ENCODE measurements at regions not wholly inside any gene's neighbourhood (a gene's known extent, or its start where the extent isn't known, plus 50 kb on each side); places are given as distances from the start of the nearest gene placed in this dataset.

- Histone ChIP-seq H3K27me3 (ENCODE audit: control insufficient read depth in 1 of 2, insufficient read depth in 2 of 2, low read length in 2 of 2) (peaks cover 5 to 7% of the 10 kb centered on the region in 2 experiments), H3K36me3 (ENCODE audit: insufficient read depth, low read length) (no peaks in the 10 kb centered on the region), H3K4me1 (ENCODE audit: insufficient read depth, low read length) (no peaks in the 10 kb centered on the region), H3K27ac (ENCODE audit: low read depth in 1 of 2, low read length in 2 of 2) (no peak overlapping the region), H3K9me3 (ENCODE audit: control insufficient read depth in 1 of 2, insufficient read depth in 1 of 2, low read length in 2 of 2) (no peaks in the 10 kb centered on the region), H3K4me3 (ENCODE audit: low read length) (no peak overlapping the region)
- TF ChIP-seq, protein P1, sequence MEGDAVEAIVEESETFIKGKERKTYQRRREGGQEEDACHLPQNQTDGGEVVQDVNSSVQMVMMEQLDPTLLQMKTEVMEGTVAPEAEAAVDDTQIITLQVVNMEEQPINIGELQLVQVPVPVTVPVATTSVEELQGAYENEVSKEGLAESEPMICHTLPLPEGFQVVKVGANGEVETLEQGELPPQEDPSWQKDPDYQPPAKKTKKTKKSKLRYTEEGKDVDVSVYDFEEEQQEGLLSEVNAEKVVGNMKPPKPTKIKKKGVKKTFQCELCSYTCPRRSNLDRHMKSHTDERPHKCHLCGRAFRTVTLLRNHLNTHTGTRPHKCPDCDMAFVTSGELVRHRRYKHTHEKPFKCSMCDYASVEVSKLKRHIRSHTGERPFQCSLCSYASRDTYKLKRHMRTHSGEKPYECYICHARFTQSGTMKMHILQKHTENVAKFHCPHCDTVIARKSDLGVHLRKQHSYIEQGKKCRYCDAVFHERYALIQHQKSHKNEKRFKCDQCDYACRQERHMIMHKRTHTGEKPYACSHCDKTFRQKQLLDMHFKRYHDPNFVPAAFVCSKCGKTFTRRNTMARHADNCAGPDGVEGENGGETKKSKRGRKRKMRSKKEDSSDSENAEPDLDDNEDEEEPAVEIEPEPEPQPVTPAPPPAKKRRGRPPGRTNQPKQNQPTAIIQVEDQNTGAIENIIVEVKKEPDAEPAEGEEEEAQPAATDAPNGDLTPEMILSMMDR (IDR thresholded peaks at IDR 0.05): no peak
- Mint-ChIP-seq H3K27me3 (peaks cover 34% of the 10 kb centered on the region), H3K4me1 (ENCODE audit: low read depth) (no peaks in the 10 kb centered on the region), H3K4me3 (no peak overlapping the region), H3K36me3 (ENCODE audit: low read depth) (no peaks in the 10 kb centered on the region), H3K27ac (no peak overlapping the region), H3K9me3 (no peaks in the 10 kb centered on the region)
- ChIA-PET POLR2A (no interaction called here), CTCF (no interaction called here)
- no peak for ATAC-seq (ENCODE audit: poor library complexity)
- no peak for DNase-seq
- intact Hi-C loops (cut with DNase I, micrococcal nuclease): no loop called here
Observed at GRCh38 chr3:137082763-137083162, 125.0 kb downstream of the IL20RB start.

DNA sequence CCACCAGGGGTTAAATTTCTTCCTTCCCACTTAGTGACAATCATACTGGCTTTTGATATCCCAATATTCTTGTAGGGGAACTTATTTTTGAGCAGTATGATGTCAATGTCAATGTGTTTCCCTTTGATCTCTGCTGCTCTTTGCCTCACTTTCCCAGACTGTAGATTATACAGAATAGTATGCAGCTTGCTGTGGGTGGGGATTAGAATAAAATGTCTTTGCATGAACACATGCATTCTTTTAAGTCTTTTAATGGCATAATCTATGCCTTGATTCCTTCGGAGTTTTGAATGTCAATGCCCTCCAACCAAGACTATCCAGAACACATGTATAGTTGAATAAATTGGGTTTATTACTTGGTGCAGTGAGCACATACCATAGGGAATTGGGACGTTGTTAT, 125.5 kb downstream of the IL20RB start:
- no peak overlapping the region for H3K27ac ChIP-seq (ENCODE audit: low read depth in 1 of 2, low read length in 2 of 2)
- peaks cover 28% of the 10 kb centered on the region for H3K27me3 Mint-ChIP-seq
- no peak overlapping the region for H3K4me3 ChIP-seq (ENCODE audit: low read length)
- no peak for ATAC-seq (ENCODE audit: poor library complexity)
- H3K4me3 Mint-ChIP-seq: no peak overlapping the region
- peaks cover 5 to 7% of the 10 kb centered on the region in 2 experiments for H3K27me3 ChIP-seq (ENCODE audit: control insufficient read depth in 1 of 2, insufficient read depth in 2 of 2, low read length in 2 of 2)
- H3K9me3 ChIP-seq (ENCODE audit: control insufficient read depth in 1 of 2, insufficient read depth in 1 of 2, low read length in 2 of 2): no peaks in the 10 kb centered on the region
- intact Hi-C loops (cut with DNase I, micrococcal nuclease): no loop called here
- H3K4me1 ChIP-seq (ENCODE audit: insufficient read depth, low read length): no peaks in the 10 kb centered on the region
- H3K4me1 Mint-ChIP-seq (ENCODE audit: low read depth): no peaks in the 10 kb centered on the region
- TF ChIP-seq, protein P1 (IDR thresholded peaks at IDR 0.05): no peak
- no peak overlapping the region for H3K27ac Mint-ChIP-seq
- no peaks in the 10 kb centered on the region for H3K36me3 ChIP-seq (ENCODE audit: insufficient read depth, low read length)
- ChIA-PET CTCF (interaction anchor here (0.6 kb wide), 1 partner anchor 546 kb away, joined by 3 read pairs; no protein-coding TSS in a partner anchor), POLR2A (no interaction called here)
- no peak for DNase-seq
- H3K9me3 Mint-ChIP-seq: no peaks in the 10 kb centered on the region
- H3K36me3 Mint-ChIP-seq (ENCODE audit: low read depth): no peaks in the 10 kb centered on the region

DNA sequence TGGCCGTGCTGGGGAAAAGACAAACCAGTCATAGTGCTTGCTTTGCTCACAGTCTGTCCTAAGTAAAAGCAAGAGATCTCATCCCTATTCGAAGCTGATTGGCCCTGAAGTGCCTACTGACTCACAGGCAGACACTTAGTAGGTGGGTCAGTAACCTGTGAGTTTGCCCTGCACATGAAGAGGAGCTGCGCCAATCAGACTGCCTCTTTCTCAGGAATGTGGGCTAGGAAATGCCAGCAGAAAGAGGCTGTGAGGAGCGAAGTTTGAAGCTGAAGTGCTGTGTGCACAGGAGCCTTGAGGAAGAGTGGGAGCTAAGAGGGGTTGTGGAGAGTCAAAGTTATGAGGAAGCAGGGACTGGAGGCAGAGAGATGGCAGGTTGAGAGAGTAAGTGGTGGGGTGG, 126.8 kb downstream of the IL20RB start:
- no peak overlapping the region for H3K4me3 Mint-ChIP-seq
- H3K27ac Mint-ChIP-seq: no peak overlapping the region
- intact Hi-C loops (cut with DNase I, micrococcal nuclease): no loop called here
- H3K4me3 ChIP-seq (ENCODE audit: low read length): no peak overlapping the region
- DNase-seq: no peak
- H3K9me3 Mint-ChIP-seq: no peaks in the 10 kb centered on the region
- H3K4me1 Mint-ChIP-seq (ENCODE audit: low read depth): no peaks in the 10 kb centered on the region
- no peaks in the 10 kb centered on the region for H3K9me3 ChIP-seq (ENCODE audit: control insufficient read depth in 1 of 2, insufficient read depth in 1 of 2, low read length in 2 of 2)
- H3K36me3 Mint-ChIP-seq (ENCODE audit: low read depth): no peaks in the 10 kb centered on the region
- POLR2A ChIA-PET: no interaction called here
- H3K27ac ChIP-seq (ENCODE audit: low read depth in 1 of 2, low read length in 2 of 2): no peak overlapping the region
- H3K27me3 Mint-ChIP-seq: peaks cover 28% of the 10 kb centered on the region
- H3K27me3 ChIP-seq (ENCODE audit: control insufficient read depth in 1 of 2, insufficient read depth in 2 of 2, low read length in 2 of 2): peaks cover 5 to 7% of the 10 kb centered on the region in 2 experiments
- CTCF ChIA-PET: no interaction called here
- H3K4me1 ChIP-seq (ENCODE audit: insufficient read depth, low read length): no peaks in the 10 kb centered on the region
- TF ChIP-seq, protein P1 (IDR thresholded peaks at IDR 0.05): no peak
- no peak for ATAC-seq (ENCODE audit: poor library complexity)
- H3K36me3 ChIP-seq (ENCODE audit: insufficient read depth, low read length): no peaks in the 10 kb centered on the region

Data from CD4-positive, alpha-beta T cell (primary cell).